Suppressor macrophage (primary cell): ENCODE measurements at regions not wholly inside any gene's neighbourhood (a gene's known extent, or its start where the extent isn't known, plus 50 kb on each side); places are given as distances from the start of the nearest gene placed in this dataset.

ENCODE experiments used
- DNase-seq, 4 experiments: peaks; one replicate each; pipeline ENCODE4 v3.0.0-alpha.2; 2020 to 2022

DNA sequence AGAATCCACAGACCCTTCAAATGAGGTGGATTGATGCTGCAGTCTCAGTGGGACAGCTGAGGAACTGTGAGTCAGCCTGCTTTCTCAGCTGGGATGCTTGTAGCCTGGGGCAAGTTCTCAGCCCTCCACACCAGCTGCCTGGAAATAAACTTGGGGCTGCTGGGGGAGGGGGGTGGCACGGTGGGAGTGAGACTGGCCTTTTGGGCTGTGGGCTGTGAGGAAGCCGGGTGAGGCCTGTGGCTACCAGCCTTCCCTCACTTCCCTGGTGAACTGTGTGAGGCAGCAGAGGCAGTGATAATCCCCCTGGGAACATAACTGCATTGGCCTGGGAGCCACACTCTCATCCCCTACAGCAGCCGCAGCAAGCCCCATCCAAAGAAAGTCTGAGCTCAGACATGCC, 114.5 kb upstream of the GUCY1A1 start:
- DNase-seq: no peak

DNA sequence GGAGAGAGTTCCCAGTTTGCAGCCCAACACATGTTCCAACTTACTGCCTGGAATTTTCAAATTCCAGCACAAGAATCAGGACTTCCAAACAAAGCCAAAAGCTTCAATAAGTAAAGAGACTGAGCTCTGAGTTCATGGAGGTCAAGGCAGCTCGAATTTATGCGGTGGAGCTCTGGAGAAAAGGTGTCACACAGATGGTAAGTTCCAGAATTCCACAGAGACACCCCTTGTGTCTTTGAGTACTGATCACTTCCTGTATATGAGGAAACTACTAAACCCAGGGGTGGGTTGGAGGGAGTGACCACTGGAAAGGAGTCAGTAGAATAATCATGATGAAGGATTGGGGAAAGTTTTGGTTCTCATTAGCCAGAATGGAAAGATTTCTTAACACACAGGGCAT, 118.5 kb upstream of the GUCY1A1 start:
- DNase-seq: no peak

DNA sequence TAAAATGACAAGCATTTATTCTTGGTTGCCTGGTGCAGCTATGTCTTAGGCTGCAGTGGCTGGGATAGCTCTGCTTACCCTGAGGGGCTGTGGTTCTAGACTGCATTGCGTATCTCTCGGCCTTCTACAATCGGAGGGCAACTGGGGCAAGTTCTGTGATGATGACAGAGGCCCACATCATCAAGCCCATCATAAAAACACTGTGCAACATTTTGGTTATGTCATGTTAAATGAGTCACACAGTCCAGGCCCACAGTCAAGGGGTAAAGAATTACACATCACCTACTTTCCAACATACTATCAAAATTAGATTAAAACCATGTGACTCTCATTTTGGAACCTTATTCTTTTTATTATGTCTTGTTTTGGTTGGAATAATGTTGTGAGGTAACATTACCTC, 120.2 kb upstream of the GUCY1A1 start:
- no peak for DNase-seq

DNA sequence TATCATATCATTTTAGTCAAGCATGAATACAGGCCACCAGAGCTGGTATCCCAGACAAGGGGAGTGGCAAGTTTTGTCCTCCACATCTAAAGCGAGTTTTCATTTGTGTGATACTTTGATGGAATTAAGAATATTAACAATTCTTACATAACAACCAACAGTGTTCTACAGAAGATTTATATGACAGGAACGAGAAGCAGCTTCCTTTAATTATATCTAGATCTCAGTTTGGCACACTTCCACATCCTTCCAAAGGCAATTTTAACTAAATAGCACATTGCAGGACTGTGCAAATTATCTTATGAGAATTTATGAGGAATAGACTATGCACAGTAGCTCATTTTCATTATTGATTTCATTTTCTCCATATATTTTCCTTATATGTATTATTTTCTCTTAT, 121.2 kb upstream of the GUCY1A1 start:
- DNase-seq: no peak

DNA sequence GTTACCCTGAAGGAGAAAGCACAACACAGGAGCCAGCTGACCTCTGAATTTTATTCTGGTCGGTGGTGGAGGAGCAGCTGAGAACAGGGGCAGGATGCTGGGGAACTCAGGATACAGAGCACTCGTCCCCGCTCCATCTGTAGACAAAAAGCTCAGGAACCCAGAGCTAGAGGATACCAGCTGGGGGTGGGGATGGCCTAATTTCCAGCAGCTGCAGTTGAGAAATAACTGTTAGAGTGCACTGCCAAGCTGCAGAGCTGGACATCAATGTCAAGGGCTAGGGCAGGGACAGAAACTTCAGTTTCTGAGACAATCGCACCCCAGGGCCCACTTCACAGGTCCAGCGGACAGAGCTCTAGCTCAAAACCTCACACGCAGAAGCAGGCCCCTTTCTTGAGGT, 122.1 kb upstream of the GUCY1A1 start:
- DNase-seq: no peak

DNA sequence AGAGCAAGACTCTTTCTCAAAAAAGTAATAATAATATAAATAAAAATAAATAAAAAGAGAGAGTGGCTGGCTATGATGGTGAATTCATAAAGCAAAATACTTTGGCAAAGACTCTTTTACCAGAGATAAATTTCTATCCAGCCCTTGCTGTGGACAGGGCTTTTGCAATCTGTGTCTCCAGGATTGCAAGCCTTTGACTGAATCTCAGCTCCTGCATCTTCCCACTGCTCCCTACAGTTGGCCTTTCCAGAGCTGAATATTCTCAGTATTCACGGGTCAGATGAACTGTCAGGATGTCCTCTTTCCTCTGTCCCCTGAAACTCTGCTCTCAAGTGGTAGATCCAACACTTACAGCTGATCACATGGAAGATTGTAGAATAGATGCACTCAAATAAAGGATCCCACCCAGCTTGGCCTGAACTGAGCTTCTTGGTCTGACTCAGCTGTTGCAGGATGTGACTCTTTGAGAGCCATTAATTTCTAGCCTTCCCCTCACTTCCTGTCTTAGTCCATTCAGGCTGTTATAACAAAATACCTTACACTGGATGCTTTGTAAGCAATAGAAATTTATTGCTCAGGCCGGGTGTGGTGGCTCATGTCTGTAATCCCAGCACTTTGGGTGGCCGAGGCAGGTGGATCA, 123.4 kb upstream of the GUCY1A1 start:
- no peak for DNase-seq

DNA sequence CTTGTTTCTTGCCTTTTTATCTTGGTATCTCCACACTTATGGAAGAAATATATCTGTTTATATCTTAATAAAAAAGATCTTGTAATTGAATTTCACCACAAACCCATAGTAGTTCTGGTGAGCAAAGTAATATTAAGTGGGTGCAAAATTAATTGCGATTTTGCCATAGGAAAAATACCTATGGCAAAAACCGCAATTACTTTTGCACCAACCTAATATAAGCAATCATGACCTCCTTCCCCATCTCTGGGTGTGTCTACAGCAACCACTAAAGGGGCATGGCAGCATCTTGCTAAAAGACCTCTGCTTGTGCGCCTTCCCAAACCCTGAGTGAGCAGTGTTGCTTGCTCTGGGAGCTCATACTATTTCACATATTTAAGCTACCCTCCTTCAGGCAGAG, 124.2 kb upstream of the GUCY1A1 start:
- DNase-seq: no peak

DNA sequence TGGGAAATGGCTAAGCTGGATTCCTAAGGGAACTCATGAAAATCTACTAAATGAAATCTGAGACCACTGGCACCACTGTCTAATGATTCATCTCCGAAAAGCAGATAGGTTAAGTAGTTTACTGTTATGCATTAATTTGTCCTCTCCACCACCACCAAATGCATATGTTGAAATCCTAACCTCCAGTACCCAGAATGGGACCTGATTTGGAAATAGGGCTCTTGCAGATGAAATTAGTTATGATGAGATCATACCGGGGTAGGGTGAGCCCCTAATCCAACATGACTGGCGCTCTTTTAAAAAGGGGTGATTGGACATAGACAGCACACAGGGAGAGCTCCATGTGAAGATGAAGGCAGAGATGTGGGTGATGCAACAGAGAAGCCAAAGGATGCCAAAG, 124.9 kb upstream of the GUCY1A1 start:
- no peak for DNase-seq

DNA sequence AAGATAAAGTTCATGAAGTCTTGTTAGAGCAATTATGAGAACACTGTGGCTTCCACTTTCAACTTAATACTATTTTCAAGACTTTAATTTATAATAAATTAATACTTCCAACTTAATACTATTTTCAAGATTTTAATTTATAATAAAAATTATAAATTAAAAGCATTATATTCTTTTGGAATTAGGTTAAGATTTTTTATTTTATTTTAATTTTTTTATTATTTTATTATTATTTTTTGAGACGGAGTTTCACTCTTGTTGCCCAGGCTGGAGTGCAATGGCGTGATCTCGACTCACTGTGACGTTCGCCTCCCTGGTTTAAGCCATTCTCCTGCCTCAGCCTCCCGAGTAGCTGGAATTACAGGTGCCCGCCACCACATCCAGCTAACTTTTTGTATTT, 126.0 kb upstream of the GUCY1A1 start:
- DNase-seq: no peak

DNA sequence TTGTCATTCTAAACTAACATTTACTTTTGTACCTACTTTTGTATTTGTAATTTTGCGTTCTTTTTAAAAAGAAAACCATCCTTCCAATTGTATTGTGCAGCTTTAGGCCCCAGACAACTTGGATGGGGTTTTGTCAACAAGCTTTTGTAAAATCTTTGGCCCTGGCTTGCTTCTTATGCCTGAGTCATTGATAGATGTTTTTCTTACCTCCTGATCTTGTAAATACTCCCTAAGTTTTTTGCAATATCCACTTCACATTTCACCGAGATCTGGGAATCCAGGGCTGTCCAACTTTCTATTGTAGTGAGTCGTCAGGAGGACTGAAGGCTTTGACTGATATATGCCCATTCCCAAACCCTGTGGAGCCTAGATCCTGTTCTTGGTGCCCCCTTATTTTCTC, 126.9 kb upstream of the GUCY1A1 start:
- no peak for DNase-seq

DNA sequence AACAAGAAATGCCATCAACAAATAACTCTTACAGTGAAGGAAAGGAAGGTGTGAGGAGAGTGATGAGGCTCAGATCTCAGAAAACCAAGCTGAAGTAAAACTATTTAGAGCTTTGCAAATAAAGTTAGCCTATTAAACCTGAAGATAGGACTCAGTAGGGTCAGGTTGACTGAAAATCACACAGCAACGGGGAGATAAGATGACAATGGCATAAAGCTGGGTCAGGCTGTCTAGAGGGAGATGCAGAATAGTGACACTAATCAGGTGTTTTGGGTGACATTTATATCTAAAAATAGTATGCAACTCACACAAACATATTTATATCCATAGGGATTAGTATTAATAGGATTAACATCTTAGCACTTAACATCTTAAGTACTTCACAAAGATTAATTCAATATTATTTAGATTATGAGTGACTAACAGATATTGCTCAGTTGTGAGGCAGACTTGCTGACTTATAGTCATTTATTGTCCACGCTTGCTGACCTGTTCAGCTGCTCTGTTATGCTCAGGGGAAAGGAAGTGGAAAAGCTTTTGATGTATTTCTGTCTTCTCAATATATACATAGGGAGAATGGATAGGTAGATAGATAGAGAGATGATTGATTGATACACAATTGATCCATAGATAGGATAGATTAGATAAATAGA, 130.7 kb upstream of the GUCY1A1 start:
- DNase-seq: no peak

DNA sequence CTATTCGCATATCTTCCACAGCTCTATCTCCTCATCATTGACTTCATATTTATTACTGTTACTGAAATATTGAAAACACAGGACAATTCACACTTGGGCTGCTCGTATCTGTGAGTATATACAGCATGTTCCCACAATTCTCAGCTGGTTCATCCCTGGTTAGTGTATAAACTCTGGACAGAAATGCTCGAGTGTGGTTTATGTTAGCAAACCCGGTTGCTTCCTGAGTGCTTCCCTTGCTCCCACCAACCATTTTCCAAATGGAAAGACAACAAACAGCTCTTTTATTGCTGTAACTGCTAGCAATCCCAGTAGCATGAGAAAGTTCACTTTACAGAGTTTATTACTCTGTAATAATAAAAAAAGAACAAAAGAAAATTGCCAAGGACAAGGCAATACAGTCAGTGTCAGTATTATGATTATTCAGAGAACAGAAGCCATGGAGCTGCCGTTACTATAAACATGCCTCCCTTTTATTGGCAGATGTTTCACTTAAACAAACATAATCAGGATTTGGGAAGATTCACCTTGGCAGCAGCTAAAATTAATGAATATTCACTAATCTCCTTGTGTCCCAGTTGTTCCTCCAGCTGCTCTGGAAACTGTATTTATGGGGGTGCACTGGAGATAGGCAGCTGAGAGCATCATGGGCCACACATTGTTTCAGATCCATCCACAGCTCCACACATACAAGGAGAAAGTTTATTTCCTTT, 134.1 kb upstream of the GUCY1A1 start:
- no peak for DNase-seq

DNA sequence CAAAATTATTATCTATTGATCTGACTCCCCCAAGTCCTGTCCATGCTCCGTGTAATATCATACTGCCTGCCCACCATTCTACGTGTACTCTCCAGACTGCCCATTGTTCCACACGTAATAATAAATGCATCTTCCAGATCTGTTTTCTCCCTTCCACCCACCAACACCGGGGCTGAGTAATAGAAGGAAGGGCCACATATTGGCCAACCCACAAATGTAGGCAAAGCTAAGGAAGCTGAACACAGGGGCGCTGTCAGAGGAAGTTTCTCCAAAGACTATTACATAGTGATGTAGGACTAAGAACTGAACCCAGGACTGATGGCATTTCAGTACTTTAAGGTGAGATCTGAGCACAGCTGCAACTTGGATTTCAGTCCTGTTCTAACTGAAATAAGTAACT, 135.8 kb upstream of the GUCY1A1 start:
- peak; percentile 20 to 62 (median 51) for DNase-seq

DNA sequence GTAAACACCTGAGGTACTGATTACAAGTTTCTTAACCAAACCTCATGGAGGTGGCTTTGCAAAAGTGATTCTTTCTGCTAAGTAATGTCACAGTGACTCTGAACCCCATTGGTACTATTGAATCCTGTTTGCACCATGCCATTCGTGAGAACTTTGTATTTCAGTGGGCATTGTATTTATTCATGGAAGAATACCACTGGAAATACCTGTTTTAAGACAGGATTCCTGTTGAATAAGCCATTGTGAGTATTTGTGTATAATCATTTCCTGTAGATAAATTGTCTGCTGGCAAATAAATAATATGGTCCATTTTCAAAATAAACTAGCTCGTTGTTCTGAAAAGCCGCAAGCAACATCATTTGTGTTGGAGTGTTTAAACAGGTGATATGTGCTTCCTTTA, 136.4 kb upstream of the GUCY1A1 start:
- DNase-seq: no peak

DNA sequence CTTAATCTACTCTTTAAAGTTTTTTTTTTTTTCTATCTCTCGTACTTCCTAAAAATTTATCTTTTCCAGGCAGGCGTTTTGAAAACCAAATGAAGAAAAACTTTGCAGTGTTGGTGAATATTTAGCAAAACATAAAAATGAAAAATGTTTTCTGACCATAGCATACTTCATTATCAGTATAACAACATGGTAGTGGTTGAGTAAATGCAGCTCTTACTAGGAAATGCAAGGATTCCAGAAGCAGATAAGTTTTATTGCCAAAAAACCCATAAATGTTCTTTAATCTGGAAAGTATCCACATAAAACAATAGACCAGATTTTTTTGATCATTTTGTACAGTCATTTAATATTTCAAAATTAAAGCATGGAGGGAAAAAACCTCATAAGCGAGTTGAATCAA, 136.9 kb upstream of the GUCY1A1 start:
- DNase-seq: no peak

DNA sequence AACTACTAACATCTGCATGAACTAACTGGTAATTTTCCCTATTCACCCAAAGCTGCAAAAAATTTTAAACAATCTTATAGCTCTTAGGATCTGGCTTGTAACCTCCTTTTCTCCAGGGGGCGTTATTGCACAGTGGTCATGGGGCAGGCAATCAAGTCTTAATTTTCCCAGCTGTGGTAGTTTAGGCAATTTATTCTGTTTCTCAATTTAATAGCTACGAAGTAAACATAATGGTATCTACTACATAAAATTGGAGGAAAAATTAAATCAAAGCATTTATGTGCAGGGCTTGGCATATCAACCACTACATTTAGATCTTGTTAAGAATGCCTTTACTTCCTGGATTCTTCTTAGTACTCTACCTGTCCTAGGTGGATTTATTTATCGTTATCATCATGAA, 137.4 kb upstream of the GUCY1A1 start:
- peak; percentile 23 to 58 (median 44) for DNase-seq

DNA sequence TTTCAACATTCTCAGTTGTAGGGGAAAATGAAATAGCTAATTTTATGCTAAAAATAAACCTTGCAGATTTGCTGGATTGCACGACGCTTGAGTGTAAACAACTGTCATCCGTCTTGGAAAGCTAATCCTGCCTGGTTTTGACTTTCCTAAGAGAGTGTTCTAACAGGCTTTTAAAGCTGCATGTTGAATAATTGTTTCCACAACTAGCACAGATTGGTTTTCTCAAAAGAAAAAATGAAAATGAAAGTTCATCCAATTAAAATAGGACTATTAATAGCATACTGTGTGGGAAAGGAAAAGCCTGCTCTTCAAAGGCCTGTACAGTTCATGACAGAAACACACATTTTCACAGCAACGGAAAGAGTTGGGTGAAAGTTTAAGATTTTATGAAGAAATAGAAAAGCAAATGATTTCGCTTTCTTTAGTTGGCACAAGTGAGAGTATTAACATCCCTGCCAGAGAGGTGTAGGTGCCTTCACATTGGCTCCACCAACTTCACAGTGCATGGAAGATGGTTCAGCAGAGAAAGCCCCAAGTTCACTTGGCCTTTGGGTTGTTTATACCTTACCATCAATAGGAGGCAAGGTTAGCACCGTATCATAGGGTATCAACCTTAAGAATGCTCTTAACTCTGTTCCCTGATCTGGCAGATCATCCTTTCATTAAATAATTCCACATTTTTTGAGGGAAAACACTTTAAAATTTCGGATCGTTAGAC, 140.0 kb upstream of the GUCY1A1 start:
- DNase-seq: no peak

DNA sequence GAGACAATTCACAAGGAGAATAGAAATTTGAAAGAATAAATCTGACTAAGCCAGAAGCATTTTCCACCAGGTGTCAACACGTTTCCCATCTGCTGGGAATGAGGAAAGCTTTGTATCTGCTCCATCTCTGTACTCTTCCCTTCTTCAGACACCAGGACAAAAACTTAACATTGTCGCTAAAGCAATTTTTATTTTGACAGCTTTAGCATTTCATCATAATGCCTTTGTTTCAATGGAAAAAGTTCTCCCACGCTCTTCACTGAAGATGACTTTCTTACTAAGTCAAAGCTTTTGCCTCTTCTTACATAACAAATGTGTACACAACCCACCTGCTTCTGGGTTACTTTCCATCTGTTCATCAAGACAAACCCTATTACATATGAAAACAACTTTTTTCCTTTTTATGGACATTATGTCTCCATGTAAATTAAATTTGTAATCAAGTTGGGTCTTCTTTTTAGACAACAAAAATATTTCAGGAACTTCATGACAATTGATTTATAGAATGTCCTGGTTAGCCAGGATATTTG, 141.7 kb upstream of the GUCY1A1 start:
- no peak for DNase-seq

DNA sequence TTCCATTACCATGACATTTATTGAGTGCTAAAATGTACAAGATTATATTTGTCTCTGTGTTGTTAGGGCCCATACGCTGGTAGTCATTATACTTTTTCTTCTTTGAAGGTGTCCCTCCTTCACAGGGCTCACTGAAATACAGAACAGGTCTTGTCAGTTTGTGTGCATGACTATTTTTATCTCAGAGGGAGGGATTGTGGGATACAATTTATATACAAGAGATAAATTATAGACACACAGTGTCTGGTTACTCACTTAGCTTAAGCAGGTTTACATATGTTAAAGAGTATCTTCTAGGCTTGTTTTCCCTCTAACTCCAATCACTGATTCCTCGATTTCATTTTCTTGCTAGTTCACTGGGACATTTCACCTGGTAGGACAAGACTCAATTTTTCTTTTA, 143.3 kb upstream of the GUCY1A1 start:
- DNase-seq: no peak

DNA sequence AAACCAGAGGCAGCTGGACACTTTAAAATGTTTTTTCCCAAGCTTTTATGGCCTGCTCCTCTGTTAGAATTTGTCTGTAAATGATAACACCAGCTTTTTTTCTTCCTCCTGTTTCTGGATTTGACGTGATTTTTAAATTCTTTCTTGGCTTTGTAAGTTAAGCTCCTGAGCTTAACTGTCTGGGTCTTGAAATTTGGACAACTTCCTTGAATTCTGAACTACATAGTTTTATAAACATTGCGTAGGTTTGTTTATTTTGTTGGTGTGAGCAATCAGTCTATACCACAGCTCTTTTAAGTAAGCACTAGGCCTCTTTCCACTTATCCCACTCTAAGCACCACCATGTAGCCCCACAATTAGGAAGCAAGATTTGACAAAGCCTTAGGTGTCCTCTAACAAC, 144.4 kb upstream of the GUCY1A1 start:
- DNase-seq: no peak

DNA sequence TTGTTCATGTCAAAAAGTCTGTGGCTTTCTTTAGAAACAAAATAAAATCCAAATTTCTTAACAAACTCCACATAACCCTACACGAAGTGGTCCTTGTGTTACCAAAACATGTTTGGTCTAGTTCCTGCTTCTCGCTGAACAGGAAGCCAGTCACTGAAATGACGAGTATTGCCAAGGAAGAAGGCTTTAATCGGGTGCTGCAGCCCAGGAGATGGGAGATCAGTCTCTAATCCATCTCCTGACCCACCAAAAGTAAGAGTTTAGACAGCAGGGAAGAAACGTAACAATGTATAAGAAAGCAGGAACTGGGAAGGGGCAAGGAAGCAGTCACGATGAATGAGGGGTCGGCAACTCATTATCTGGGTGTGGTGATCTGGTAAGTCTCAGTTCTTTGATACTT, 144.6 kb upstream of the MAP9 start:
- no peak for DNase-seq

DNA sequence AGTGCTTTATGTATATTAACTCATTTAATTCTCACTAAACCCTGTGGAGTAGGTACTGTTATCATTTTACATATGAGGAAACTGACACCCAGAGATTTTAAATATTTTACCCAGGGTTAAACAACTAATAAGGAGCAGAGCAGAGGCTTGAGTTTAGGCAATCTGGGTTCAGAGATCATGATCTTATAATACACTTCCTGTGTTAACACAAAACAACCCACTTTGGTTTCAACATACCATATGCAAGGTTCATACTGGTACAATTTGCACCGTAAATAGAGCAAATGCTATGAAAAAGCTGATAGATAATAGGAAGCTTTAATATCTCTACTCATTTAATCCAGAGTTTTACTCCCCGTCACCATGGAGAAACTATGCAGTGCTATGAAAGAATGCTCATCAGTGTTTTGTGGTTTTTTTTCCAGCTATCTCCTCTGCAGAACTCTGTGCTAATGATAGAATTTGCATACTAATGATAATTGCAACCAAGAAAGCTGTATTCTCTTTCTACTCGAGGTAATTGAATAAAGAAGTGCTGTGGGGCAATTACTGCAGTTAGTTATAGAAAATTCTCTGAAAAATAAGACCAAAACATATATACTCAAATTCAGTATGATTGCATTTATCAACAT, 138.8 kb upstream of the MAP9 start:
- DNase-seq: peak in 1 of 4 experiments; percentile 34

DNA sequence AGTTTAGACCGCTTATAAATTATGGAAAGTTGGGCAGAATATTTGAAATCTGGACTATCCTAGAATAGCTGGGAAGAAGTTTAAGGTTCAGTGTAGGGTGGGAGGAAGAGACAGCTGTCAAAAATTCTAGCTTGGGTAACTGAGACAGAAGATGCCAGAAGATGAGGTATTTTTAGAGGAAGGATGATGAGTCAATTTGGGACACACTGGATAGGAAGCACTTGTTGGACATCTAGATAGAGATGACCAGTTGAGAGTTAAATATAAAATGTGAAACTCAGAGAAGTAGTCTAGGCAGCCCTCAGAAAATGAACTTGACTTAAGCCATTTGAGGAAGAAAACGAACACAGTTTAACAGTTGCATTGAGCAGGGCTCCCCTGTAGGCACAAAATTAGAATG, 137.9 kb upstream of the MAP9 start:
- DNase-seq: no peak
